Mucosa of rectum (tissue), 2 donors: ENCODE measurements at regions not wholly inside any gene's neighbourhood (a gene's known extent, or its start where the extent isn't known, plus 50 kb on each side); places are given as distances from the start of the nearest gene placed in this dataset.

Experiments
- H3K27ac ChIP-seq, 2 donors: one replicate each; pipeline ENCODE4 v1.7.0; 2013; ENCODE audit warnings: inconsistent platforms in 2 of 2, low read depth in 2 of 2, low read length in 2 of 2
- H3K27me3 ChIP-seq, 2 donors: one replicate each; pipeline ENCODE4 v1.7.0; 2013; ENCODE audit warnings: low read length in 2 of 2; ENCODE audit not compliant: control insufficient read depth in 2 of 2, insufficient read depth in 2 of 2
- H3K36me3 ChIP-seq, 2 donors: one replicate each; pipeline ENCODE4 v1.7.0; 2013; ENCODE audit warnings: low read length in 2 of 2; ENCODE audit not compliant: control insufficient read depth in 2 of 2, insufficient read depth in 2 of 2
- H3K4me1 ChIP-seq, 2 donors: one replicate each; pipeline ENCODE4 v1.7.0; 2013; ENCODE audit warnings: low read length in 2 of 2, mild to moderate bottlenecking in 1 of 2; ENCODE audit not compliant: control insufficient read depth in 2 of 2, insufficient read depth in 2 of 2
- H3K4me3 ChIP-seq, 2 donors: one replicate each; pipeline ENCODE4 v1.7.0; 2013; ENCODE audit warnings: low read length in 2 of 2
- H3K9ac ChIP-seq, 2 donors: one replicate each; pipeline ENCODE4 v1.7.0; 2013; ENCODE audit warnings: low read length in 2 of 2, low read depth in 1 of 2, mild to moderate bottlenecking in 1 of 2
- H3K9me3 ChIP-seq, 2 donors: one replicate each; pipeline ENCODE4 v1.7.0; 2013; ENCODE audit warnings: low read length in 2 of 2; ENCODE audit not compliant: control insufficient read depth in 2 of 2
- donor health status: healthy.
- donor health status: Normal muscosa, but diverticular disease.

DNA sequence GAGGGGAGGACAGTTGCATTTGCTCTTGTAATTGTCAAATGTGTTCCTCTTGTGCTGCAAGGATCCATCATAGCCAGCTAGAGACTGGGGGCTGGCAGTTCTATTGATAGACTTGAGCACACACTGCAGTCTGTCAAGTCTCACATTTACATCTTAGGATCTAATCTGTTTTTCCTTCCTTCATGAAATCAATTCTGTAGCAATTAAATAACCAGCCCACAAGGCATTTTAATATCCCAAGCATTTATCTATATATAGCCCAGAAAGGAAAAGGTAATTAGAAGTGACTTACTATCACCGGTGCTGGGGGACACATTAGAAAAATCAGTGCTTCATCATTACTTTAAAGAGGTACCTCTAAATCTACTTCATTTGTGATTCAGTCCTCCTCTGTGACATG, 143.0 kb upstream of the STXBP5 start:
- no peaks in the 10 kb centered on the region for H3K4me1 ChIP-seq
- no peak overlapping the region for H3K27ac ChIP-seq
- H3K9ac ChIP-seq = no peak overlapping the region
- H3K36me3 ChIP-seq = no peaks in the 10 kb centered on the region
- no peak overlapping the region for H3K4me3 ChIP-seq
- H3K9me3 ChIP-seq = no peaks in the 10 kb centered on the region
- no peaks in the 10 kb centered on the region for H3K27me3 ChIP-seq

DNA sequence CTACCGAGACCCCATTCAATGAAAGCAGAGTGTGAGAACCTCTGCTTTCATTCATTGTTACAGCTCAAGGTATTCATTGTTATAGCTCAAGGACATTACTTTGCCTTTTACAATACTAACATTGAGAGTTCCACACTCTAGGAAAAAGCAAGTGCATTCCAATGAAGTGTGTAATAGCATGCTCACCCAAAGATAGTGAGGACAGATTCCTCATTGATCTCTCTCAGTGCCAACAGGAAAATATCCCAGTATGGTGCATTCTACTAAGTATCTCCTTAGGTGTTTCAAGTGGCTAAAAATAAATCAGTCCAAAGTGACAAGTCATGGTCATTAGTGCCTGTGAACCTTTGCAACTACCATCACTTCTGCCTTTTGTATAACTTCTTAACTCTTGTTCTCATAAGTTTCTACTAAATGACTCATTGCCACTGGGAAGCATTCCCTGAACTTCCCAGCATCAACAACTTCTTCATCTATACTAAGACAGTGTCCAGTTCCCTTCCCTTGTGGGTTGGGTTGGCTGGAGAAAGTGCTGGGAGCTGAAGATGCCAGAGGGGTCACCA, 140.7 kb upstream of the STXBP5 start:
- Histone ChIP-seq H3K36me3 (no peaks in the 10 kb centered on the region), H3K4me1 (no peaks in the 10 kb centered on the region), H3K9me3 (no peaks in the 10 kb centered on the region), H3K4me3 (no peak overlapping the region), H3K9ac (no peak overlapping the region), H3K27ac (no peak overlapping the region), H3K27me3 (no peaks in the 10 kb centered on the region)

DNA sequence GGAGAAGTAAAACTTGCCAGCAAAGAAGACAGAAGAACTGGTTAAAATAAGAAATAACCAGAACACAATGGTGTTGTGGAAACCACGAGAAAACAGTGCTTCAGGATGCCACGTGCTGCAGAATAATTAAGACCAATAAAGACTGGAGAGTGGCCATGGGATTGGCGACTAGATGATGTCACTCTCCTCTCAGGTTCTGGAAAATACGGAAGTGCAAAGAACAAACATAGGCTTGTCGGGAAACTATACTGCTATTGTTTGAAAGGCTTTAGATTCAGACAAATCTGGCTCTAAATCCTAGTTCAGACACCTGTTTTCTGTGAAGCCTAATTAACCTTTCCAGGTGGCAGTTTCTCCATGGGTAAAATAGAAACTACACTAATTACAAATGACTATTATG, 138.4 kb upstream of the STXBP5 start:
- peak overlapping the region in 1 of 2 donors; percentile 56 for H3K27ac ChIP-seq
- no peaks in the 10 kb centered on the region for H3K27me3 ChIP-seq
- H3K9ac ChIP-seq = no peak overlapping the region
- H3K9me3 ChIP-seq = no peaks in the 10 kb centered on the region
- H3K4me3 ChIP-seq = no peak overlapping the region
- no peaks in the 10 kb centered on the region for H3K4me1 ChIP-seq
- H3K36me3 ChIP-seq = no peaks in the 10 kb centered on the region

DNA sequence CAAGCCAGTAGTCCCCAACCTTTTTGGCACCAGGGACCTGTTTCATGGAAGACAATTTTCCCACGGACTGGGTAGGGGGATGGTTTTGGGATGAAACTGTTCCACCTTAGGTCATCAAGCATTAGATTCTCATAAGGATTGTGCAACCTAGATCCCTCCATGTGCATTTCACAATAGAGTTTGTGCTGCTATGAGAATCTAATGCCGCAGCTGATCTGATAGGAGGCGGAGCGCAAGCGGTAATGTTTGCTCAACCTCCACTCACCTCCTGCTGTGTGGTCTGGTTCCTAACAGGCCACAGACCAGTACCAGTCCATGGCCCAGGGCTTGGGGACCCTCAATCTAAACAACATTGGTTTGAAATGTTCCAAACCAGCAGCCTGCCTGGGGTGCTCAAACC, 137.0 kb upstream of the STXBP5 start:
- H3K27ac ChIP-seq = no peak overlapping the region
- H3K27me3 ChIP-seq = no peaks in the 10 kb centered on the region
- no peaks in the 10 kb centered on the region for H3K4me1 ChIP-seq
- no peaks in the 10 kb centered on the region for H3K9me3 ChIP-seq
- no peak overlapping the region for H3K9ac ChIP-seq
- H3K4me3 ChIP-seq = no peak overlapping the region
- no peaks in the 10 kb centered on the region for H3K36me3 ChIP-seq

DNA sequence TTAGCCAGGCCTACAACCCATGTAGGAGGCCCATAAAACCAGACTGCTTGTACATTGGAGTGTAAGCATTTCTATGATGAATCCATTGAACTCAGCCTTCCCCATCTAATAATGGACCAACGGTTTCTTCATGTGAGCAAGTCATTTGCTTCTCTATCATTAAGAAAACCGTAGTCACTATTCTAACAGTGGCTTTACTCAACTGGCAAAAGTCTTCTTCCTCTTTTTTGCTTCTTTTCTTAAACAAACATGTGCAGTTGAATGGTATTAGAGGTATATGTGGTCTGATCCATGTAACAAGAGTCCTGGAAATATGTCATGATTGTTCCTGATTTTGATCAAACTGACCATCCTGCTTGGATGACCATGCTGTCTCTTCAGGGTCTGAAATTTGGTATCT, 132.4 kb upstream of the STXBP5 start:
- Histone ChIP-seq H3K4me3 (no peak overlapping the region), H3K9ac (no peak overlapping the region)

DNA sequence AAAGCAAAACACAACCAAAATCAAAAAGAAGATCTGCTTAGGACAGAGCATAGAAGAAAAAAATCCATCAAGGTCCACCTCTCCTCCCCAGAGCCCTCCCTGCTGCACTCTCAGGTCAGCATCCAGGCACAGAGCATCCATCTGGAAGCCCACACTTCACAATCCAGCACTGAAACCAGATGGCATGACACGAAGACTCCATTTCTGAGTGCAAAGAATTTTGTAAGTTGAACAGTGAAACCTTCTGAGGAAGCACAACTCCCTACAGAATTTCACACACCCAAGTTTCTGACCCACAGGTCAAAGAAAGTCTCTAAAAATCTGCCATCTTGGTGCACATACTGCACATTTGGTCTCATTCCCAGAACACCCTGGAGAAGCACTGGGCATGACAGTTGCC, 128.8 kb upstream of the STXBP5 start:
- Histone ChIP-seq H3K4me3 (no peak overlapping the region), H3K27ac (no peak overlapping the region), H3K27me3 (no peaks in the 10 kb centered on the region), H3K9ac (no peak overlapping the region), H3K4me1 (peaks cover 0 to 3% of the 10 kb centered on the region in 2 donors), H3K36me3 (no peaks in the 10 kb centered on the region), H3K9me3 (no peaks in the 10 kb centered on the region)

More for the DNA sequence above, 132.4 kb upstream of the STXBP5 start:
- H3K36me3 ChIP-seq = no peaks in the 10 kb centered on the region
- no peaks in the 10 kb centered on the region for H3K27me3 ChIP-seq
- H3K4me1 ChIP-seq = no peaks in the 10 kb centered on the region
- H3K27ac ChIP-seq = no peak overlapping the region
- no peaks in the 10 kb centered on the region for H3K9me3 ChIP-seq

DNA sequence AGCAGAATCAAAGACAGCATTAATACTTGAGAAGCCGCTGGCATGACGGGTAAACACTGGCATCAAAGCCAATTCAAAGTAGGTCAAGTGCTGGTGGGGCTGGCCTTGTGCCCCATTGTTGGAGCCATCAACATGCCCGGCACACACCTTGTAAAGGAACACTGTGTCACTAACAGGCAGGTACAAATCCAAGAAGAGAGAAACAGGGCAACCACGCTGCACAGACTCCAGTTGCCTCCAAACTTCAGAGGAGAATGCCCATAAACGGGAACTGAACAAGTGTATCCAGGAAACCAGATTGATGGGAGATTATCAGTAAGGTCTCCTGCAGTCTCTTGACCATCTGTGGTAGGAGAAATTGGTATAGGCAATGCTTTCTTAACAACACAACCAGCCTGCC, 127.0 kb upstream of the STXBP5 start:
- Histone ChIP-seq H3K27ac (no peak overlapping the region), H3K4me1 (peaks cover 0 to 8% of the 10 kb centered on the region in 2 donors), H3K9ac (no peak overlapping the region), H3K36me3 (no peaks in the 10 kb centered on the region), H3K4me3 (no peak overlapping the region), H3K27me3 (no peaks in the 10 kb centered on the region), H3K9me3 (no peaks in the 10 kb centered on the region)

DNA sequence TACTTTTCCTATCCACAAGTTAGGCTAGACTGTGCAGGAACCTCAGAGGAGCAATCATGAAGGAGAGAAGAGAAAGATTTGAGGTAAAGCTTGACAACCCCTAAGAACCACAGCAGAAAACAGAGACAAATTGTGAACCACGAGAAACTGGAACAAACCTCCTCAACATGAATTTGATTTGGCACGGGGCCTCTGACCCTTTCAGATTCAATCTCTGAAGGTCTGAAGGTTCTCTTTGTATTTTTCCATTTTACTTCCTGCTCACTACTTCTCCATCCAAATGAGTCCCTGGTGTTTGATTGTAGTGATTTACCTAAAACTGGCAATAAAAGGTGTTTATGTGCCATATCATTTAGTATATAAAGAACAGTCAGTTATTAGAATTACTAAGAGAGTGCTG, 126.1 kb upstream of the STXBP5 start:
- Histone ChIP-seq H3K4me1 (peaks cover 0 to 8% of the 10 kb centered on the region in 2 donors), H3K36me3 (no peaks in the 10 kb centered on the region), H3K9me3 (no peaks in the 10 kb centered on the region), H3K9ac (no peak overlapping the region), H3K27me3 (no peaks in the 10 kb centered on the region), H3K27ac (no peak overlapping the region), H3K4me3 (no peak overlapping the region)

DNA sequence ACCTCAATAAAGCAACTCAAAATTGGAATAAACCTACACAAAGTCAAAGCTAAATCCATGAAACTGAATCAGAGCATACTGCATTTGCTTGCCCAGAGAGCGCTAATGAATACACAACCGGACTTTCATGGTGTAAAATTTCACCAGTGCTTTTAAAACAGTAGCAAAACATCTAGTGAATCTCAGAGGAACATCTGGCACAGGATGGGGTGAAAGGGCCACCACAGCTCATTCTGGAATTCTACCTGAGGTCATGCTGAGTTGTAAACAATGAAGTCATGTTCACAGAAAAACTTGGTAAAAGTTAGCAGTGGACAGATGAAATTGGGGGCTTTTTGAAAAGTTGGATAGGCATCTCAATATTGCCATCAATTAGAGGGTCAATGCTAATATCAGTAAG, 125.6 kb upstream of the STXBP5 start:
- H3K27ac ChIP-seq = no peak overlapping the region
- no peak overlapping the region for H3K9ac ChIP-seq
- no peaks in the 10 kb centered on the region for H3K27me3 ChIP-seq
- H3K9me3 ChIP-seq = no peaks in the 10 kb centered on the region
- no peak overlapping the region for H3K4me3 ChIP-seq
- no peaks in the 10 kb centered on the region for H3K36me3 ChIP-seq
- H3K4me1 ChIP-seq = peaks cover 0 to 8% of the 10 kb centered on the region in 2 donors

DNA sequence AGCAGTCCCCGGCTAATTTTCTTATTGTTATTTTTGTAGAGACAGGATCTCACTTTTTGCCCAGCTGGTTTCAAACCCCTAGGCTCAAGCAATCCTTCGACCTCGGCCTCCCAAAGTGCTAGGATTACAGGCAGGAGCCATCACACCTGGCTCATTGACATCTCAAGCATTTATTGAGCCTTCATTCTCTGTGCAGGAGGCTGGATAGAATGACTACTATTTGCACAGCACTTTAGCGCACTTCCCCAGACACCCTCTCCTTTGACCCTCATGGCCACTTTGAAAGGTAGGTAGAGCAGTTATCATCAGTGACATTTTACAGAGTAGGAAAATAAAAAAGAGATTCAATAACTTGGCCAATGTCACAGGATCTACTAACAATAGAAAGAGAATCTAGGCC, 124.0 kb upstream of the STXBP5 start:
- Histone ChIP-seq H3K4me3 (no peak overlapping the region), H3K27me3 (no peaks in the 10 kb centered on the region), H3K9ac (no peak overlapping the region), H3K4me1 (peaks cover 0 to 8% of the 10 kb centered on the region in 2 donors), H3K9me3 (no peaks in the 10 kb centered on the region), H3K36me3 (no peaks in the 10 kb centered on the region), H3K27ac (no peak overlapping the region)

DNA sequence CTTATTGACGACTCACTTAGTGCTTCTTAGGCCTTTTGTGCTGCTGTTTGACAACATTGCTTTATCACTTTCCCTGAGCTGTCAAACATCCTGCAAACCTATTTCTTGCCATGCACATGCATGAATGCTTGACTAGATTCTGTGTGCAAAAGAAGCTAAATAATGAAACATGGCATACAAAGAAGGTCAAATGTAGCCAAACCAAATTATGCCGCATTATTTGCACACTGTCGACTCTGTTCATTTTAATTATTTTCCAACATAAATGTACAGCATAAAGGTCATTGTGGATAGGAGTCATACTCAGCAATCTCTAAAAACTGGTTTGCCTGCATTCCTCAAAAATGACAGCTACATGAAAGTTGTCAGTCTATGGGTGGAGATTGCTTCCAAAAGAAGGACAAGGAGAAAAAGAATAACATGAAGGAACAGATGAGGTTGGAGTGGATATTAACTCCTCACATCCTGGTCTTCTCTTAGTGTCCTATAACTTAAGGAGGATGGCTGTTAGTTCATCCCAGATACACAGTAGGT, 123.1 kb upstream of the STXBP5 start:
- no peaks in the 10 kb centered on the region for H3K36me3 ChIP-seq
- H3K4me1 ChIP-seq = peaks cover 0 to 8% of the 10 kb centered on the region in 2 donors
- H3K9me3 ChIP-seq = no peaks in the 10 kb centered on the region
- H3K9ac ChIP-seq = no peak overlapping the region
- no peaks in the 10 kb centered on the region for H3K27me3 ChIP-seq
- no peak overlapping the region for H3K27ac ChIP-seq
- no peak overlapping the region for H3K4me3 ChIP-seq
